SK-N-SH (cell line): ENCODE measurements at regions not wholly inside any gene's neighbourhood (a gene's known extent, or its start where the extent isn't known, plus 50 kb on each side); places are given as distances from the start of the nearest gene placed in this dataset.

Source experiments
- CTCF ChIA-PET: fragments of 300-600, 350-600 bp; formaldehyde crosslinking; extraction: SDS; loops from one replicate; lab custom pipeline; 2021; lab: Yijun Ruan, JAX
- POLR2A ChIA-PET: fragments of 350-600 bp; sonication (Branson Sonifier 250); formaldehyde crosslinking; extraction: SDS; loops from one replicate; lab custom pipeline; 2020; ENCODE audit warnings: antibody characterized with exemption, inconsistent platforms; lab: Yijun Ruan, JAX
- DNase-seq: peaks from one replicate; pipeline ENCODE4 v3.0.0; 2012
- H2AFZ ChIP-seq: fragments of 200-600 bp; sonication (generic); 2 replicates; pipeline ENCODE4 v1.8.1; 2016; ENCODE audit warnings: antibody characterized with exemption, mild to moderate bottlenecking, low read depth
- H3F3A ChIP-seq: fragments of 200-600 bp; sonication (generic); replicated peaks from 2 replicates; pipeline ENCODE3; 2016; ENCODE audit warnings: antibody characterized with exemption, mild to moderate bottlenecking; ENCODE audit not compliant: insufficient read depth
- H3K27ac ChIP-seq, 2 experiments: fragments of 200-500 bp in 1 of 2; fragments of 200-600 bp in 1 of 2; sonication (Bioruptor generic) in 1 of 2; sonication (generic), shearing (Covaris generic) in 1 of 2; 2 replicates each; pipeline versions ENCODE4 v1.5.1 to v1.6.1; 2014 to 2016; ENCODE audit warnings: low read depth in 2 of 2, inconsistent platforms in 1 of 2, low read length in 1 of 2, mild to moderate bottlenecking in 1 of 2, mixed read lengths in 1 of 2
- H3K27me3 ChIP-seq: fragments of 200-600 bp; sonication (generic), shearing (Covaris generic); 2 replicates; pipeline ENCODE4 v1.6.1; 2016; ENCODE audit warnings: mixed run types; ENCODE audit not compliant: insufficient read depth
- H3K36me3 ChIP-seq, 2 experiments: fragments of 200-500 bp in 1 of 2; fragments of 200-600 bp in 1 of 2; sonication (Bioruptor generic) in 1 of 2; sonication (generic) in 1 of 2; replicated peaks in 1 of 2; 2 replicates each; pipeline versions ENCODE3 to v1.5.1; 2014 to 2016; ENCODE audit warnings: low read length in 1 of 2, mild to moderate bottlenecking in 1 of 2; ENCODE audit not compliant: insufficient read depth in 2 of 2, control insufficient read depth in 1 of 2
- H3K4me1 ChIP-seq, 2 experiments: fragments of 200-500 bp in 1 of 2; fragments of 200-600 bp in 1 of 2; sonication (Bioruptor generic) in 1 of 2; sonication (generic), shearing (Covaris generic) in 1 of 2; 2 replicates each; pipeline versions ENCODE4 v1.5.1 to v1.6.1; 2014 to 2016; ENCODE audit warnings: low read depth in 1 of 2, low read length in 1 of 2, mixed run types in 1 of 2; ENCODE audit not compliant: insufficient read depth in 2 of 2, control insufficient read depth in 1 of 2
- H3K4me2 ChIP-seq: fragments of 200-600 bp; sonication (generic), shearing (Covaris generic); 2 replicates; pipeline ENCODE4 v1.6.1; 2017; ENCODE audit warnings: mixed run types
- H3K4me3 ChIP-seq, 2 experiments: fragments of 200-500 bp in 1 of 2; fragments of 200-600 bp in 1 of 2; sonication (Bioruptor generic) in 1 of 2; sonication (generic), shearing (Covaris generic) in 1 of 2; 2 replicates each; pipeline versions ENCODE4 v1.5.1 to v1.8.1; 2014 to 2016; ENCODE audit warnings: low read depth in 2 of 2, inconsistent platforms in 1 of 2, low read length in 1 of 2, mild to moderate bottlenecking in 1 of 2, mixed read lengths in 1 of 2, moderate library complexity in 1 of 2
- H3K79me2 ChIP-seq: fragments of 200-600 bp; sonication (generic); 2 replicates; pipeline ENCODE4 v1.8.1; 2017; ENCODE audit warnings: mild to moderate bottlenecking; ENCODE audit not compliant: insufficient read depth
- H3K9ac ChIP-seq: fragments of 200-600 bp; sonication (generic); 2 replicates; pipeline ENCODE4 v1.6.1; 2017; ENCODE audit warnings: mixed run types
- H3K9me2 ChIP-seq: fragments of 200-600 bp; sonication (generic); 2 replicates; pipeline ENCODE4 v1.6.1; 2017; ENCODE audit warnings: mixed run types
- H3K9me3 ChIP-seq: fragments of 200-600 bp; sonication (generic); 2 replicates; pipeline ENCODE4 v1.6.1; 2017; ENCODE audit warnings: mixed run types, mild to moderate bottlenecking, moderate library complexity
- H4K20me1 ChIP-seq: fragments of 200-600 bp; sonication (generic); 2 replicates; pipeline ENCODE4 v1.6.1; 2017; ENCODE audit warnings: mild to moderate bottlenecking, mixed run types; ENCODE audit not compliant: insufficient read depth
- CHD2 ChIP-seq: fragments of 150-350 bp; IDR thresholded peaks from 2 replicates; pipeline ENCODE4 v1.6.1; 2018; ENCODE audit warnings: low read length; ENCODE audit not compliant: partially characterized antibody
- ELF1 ChIP-seq: IDR thresholded peaks from 2 replicates; pipeline ENCODE4 v1.4.0; 2012
- FOSL2 ChIP-seq: IDR thresholded peaks from 2 replicates; pipeline ENCODE4 v1.4.0; 2012; ENCODE audit warnings: low read depth, mild to moderate bottlenecking, moderate library complexity, borderline replicate concordance
- FOXJ3 ChIP-seq: sonication (generic); formaldehyde crosslinking; IDR thresholded peaks from 2 replicates; pipeline ENCODE4 v1.5.1; 2020; ENCODE audit warnings: mild to moderate bottlenecking, missing genetic modification reagents
- FOXM1 ChIP-seq: IDR thresholded peaks from 2 replicates; pipeline ENCODE4 v1.4.0; 2012; ENCODE audit warnings: low read depth, mild to moderate bottlenecking
- GABPA ChIP-seq: IDR thresholded peaks from 2 replicates; pipeline ENCODE4 v1.4.0; 2012; ENCODE audit warnings: low read depth, mild to moderate bottlenecking
- MAX ChIP-seq: IDR thresholded peaks from 2 replicates; pipeline ENCODE4 v1.4.0; 2012; ENCODE audit warnings: low read depth
- NFIC ChIP-seq: IDR thresholded peaks from 2 replicates; pipeline ENCODE4 v1.4.0; 2012; ENCODE audit warnings: borderline replicate concordance
- RAD21 ChIP-seq: IDR thresholded peaks from 2 replicates; pipeline ENCODE4 v1.6.1; 2012; ENCODE audit warnings: mild to moderate bottlenecking, low read length
- RCOR1 ChIP-seq: fragments of 150-350 bp; IDR thresholded peaks from 2 replicates; pipeline ENCODE4 v1.6.1; 2017; ENCODE audit warnings: antibody characterized with exemption, low read length
- RFX5 ChIP-seq: IDR thresholded peaks from 2 replicates; pipeline ENCODE4 v1.6.1; 2012; ENCODE audit warnings: mild to moderate bottlenecking, improper control_type of control experiment, low read length
- SIN3A ChIP-seq: IDR thresholded peaks from 2 replicates; pipeline ENCODE4 v1.6.1; 2012; ENCODE audit warnings: low read depth, mild to moderate bottlenecking, low read length, moderate library complexity, borderline replicate concordance
- TAF1 ChIP-seq: IDR thresholded peaks from 2 replicates; pipeline ENCODE4 v1.6.1; 2012; ENCODE audit warnings: low read depth, mild to moderate bottlenecking, low read length, moderate library complexity, borderline replicate concordance
- TCF12 ChIP-seq: IDR thresholded peaks from 2 replicates; pipeline ENCODE4 v1.4.0; 2012
- TEAD4 ChIP-seq: IDR thresholded peaks from 2 replicates; pipeline ENCODE4 v1.4.0; 2012; ENCODE audit warnings: mild to moderate bottlenecking, borderline replicate concordance; ENCODE audit not compliant: insufficient read depth
- USF1 ChIP-seq: IDR thresholded peaks from 2 replicates; pipeline ENCODE4 v1.4.0; 2012; ENCODE audit warnings: low read depth, borderline replicate concordance
- USF2 ChIP-seq: fragments of 150-350 bp; IDR thresholded peaks from 2 replicates; pipeline ENCODE4 v1.6.1; 2017; ENCODE audit warnings: antibody characterized with exemption, low read length, low read depth, borderline replicate concordance
- ZBTB33 ChIP-seq: IDR thresholded peaks from 2 replicates; pipeline ENCODE4 v1.4.0; 2012; ENCODE audit warnings: low read depth, borderline replicate concordance
- whole genome bisulfite sequencing: methylation state at CpG from one replicate; pipeline ENCODE4 v1.1.6; 2017; ENCODE audit warnings: low lambda C conversion rate; 5-methylcytosine and 5-hydroxymethylcytosine counted together

GRCh38 chr13:105890509-105890908 lies 645.0 kb downstream of the EFNB2 start:
- 53% methylated on average over 4 of the region's 4 CpGs for WGBS
- TF ChIP-seq NFIC = no peak
- no peak for TF ChIP-seq CHD2
- no peak for TF ChIP-seq FOXJ3 (CRISPR knock-in tag)
- no peak for TF ChIP-seq FOSL2
- TF ChIP-seq GABPA = no peak
- no peak for TF ChIP-seq SIN3A
- TF ChIP-seq RFX5 = no peak
- TF ChIP-seq TAF1 = no peak
- TF ChIP-seq TCF12 = no peak
- TF ChIP-seq USF1 = no peak
- TF ChIP-seq MAX = no peak
- TF ChIP-seq ZBTB33 = no peak
- no peak for TF ChIP-seq USF2
- no peak for TF ChIP-seq ELF1
- TF ChIP-seq FOXM1 = no peak
- TF ChIP-seq RAD21 = no peak
- TF ChIP-seq RCOR1 = no peak
- no peak for TF ChIP-seq TEAD4
- TF ChIP-seq, all 33 proteins: peak for 0
- no peak overlapping the region for H3K4me2 ChIP-seq
- H3K9me2 ChIP-seq = no peaks in the 10 kb centered on the region
- H4K20me1 ChIP-seq = no peaks in the 10 kb centered on the region
- no peaks in the 10 kb centered on the region for H3K27me3 ChIP-seq
- POLR2A ChIA-PET = no interaction called here
- no peaks in the 10 kb centered on the region for H3K9me3 ChIP-seq
- H3K4me3 ChIP-seq = no peak overlapping the region
- no peak for DNase-seq
- no peak overlapping the region for H3K9ac ChIP-seq
- no peak overlapping the region for H2AFZ ChIP-seq
- H3K4me1 ChIP-seq = no peaks in the 10 kb centered on the region
- H3K79me2 ChIP-seq = no peaks in the 10 kb centered on the region
- H3K36me3 ChIP-seq = no peaks in the 10 kb centered on the region
- H3F3A ChIP-seq = no peaks in the 10 kb centered on the region
- CTCF ChIA-PET = no interaction called here
- no peak overlapping the region for H3K27ac ChIP-seq
